ENCODE measurements at regions not wholly inside any gene's neighbourhood (a gene's known extent, or its start where the extent isn't known, plus 50 kb on each side); places are given as distances from the start of the nearest gene placed in this dataset.
A peak's percentile ranks its signal among the peaks of the same experiment; 100 is the strongest.

DNA sequence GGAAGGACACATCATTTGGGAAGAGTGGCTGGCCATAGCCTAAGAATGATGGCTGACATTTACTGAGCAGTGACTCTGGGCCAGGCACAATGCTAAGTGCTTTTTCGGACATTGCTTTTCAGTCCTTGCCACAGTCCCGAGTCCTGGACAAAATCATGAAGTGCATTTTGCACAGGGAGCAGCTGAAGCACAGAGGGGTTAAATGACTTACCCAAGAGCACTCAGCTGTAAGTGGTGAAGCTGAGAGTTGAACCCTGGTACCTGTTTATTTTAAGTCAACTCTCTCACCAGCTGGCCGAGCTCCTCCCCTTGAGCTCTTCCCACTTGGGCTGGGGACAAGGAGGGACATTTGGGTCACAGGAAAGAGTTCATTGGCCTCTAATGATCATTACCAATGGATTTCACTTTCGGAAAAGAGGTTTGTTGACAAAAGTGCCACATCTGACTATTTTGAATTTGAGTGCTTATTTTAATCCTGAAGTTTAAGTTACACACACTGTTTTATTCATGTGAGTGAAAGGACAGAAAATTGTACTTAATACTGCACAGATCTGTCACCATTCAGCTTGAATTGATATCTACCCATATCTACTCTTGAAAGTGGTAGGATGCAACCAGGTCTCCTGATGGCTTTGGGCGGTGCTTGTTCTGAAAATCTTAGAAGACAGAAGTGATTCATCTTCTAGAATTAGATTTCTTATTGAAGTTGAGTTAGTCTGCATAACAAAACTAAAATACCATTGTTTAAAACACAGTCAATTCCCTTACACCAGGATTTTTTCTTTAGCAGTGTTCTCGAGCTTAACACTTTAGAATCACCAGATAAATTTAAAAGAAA is 368.7 kb upstream of the PROK2 start:
- Mint-ChIP-seq H3K27ac (no peak overlapping the region), H3K27me3 (ENCODE audit: low read depth) (peaks cover 54% of the 10 kb centered on the region), H3K9me3 (peaks cover 3% of the 10 kb centered on the region), H3K36me3 (no peaks in the 10 kb centered on the region), H3K4me3 (no peak overlapping the region), H3K4me1 (peaks cover 34% of the 10 kb centered on the region)
- TF ChIP-seq, protein P1, sequence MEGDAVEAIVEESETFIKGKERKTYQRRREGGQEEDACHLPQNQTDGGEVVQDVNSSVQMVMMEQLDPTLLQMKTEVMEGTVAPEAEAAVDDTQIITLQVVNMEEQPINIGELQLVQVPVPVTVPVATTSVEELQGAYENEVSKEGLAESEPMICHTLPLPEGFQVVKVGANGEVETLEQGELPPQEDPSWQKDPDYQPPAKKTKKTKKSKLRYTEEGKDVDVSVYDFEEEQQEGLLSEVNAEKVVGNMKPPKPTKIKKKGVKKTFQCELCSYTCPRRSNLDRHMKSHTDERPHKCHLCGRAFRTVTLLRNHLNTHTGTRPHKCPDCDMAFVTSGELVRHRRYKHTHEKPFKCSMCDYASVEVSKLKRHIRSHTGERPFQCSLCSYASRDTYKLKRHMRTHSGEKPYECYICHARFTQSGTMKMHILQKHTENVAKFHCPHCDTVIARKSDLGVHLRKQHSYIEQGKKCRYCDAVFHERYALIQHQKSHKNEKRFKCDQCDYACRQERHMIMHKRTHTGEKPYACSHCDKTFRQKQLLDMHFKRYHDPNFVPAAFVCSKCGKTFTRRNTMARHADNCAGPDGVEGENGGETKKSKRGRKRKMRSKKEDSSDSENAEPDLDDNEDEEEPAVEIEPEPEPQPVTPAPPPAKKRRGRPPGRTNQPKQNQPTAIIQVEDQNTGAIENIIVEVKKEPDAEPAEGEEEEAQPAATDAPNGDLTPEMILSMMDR (IDR thresholded peaks at IDR 0.05; ENCODE audit: unreplicated experiment) = no peak
- no peak for DNase-seq (ENCODE audit: low spot score in 2 of 2, unreplicated experiment in 2 of 2)

DNA sequence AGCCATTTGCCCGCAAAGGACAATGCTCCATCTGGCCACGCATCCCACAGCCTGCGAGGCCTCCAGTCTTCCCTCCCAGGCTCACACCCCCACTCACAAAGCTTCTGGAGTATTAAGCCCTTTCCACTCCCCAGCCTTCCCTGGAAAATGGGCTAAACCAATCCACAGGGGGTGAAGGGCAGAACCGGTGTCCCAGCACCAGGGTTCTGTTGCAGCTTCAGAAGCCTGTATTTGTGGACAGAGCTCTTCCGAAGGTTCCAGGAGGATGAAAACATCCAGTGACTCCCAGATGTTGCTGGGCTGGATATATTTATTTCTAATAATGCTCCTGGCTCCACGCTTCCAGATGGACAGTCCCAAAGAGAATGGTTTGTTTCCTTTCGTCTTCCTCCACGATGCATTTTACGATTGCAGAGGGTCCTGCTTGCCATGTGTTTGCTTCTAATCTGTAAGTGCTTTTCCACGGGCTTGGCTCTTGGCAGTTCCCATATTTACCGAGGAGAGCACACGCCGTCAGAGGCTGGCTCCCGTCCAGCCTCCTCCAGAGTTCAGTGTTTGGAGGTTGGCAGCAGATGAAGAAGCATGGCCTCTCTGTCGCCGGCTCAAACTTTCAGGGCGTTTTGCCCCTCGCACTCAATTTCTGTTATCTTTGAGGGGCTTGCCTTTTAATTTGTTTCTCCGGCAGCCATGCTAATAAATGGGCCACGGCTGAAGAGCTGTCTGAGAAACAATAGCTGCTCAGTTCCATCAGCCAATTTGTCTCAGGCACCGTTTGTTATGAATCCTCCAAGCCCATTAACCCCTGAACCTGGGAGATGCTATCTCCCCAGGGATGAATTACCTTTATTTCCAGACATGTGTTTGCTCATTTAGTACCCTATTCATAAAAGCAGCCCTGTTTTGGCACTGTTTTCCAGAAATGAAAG is 367.9 kb upstream of the PROK2 start:
- peaks cover 7% of the 10 kb centered on the region for H3K9me3 Mint-ChIP-seq
- H3K4me3 Mint-ChIP-seq = peak overlapping the region; percentile 34
- H3K36me3 Mint-ChIP-seq = no peaks in the 10 kb centered on the region
- H3K27ac Mint-ChIP-seq = peak overlapping the region; percentile 39
- peaks cover 34% of the 10 kb centered on the region for H3K4me1 Mint-ChIP-seq
- DNase-seq (ENCODE audit: low spot score in 2 of 2, unreplicated experiment in 2 of 2) = peak; percentile 35 to 63
- TF ChIP-seq, protein P1 (IDR thresholded peaks at IDR 0.05; ENCODE audit: unreplicated experiment) = no peak
- peaks cover 50% of the 10 kb centered on the region for H3K27me3 Mint-ChIP-seq (ENCODE audit: low read depth)

DNA sequence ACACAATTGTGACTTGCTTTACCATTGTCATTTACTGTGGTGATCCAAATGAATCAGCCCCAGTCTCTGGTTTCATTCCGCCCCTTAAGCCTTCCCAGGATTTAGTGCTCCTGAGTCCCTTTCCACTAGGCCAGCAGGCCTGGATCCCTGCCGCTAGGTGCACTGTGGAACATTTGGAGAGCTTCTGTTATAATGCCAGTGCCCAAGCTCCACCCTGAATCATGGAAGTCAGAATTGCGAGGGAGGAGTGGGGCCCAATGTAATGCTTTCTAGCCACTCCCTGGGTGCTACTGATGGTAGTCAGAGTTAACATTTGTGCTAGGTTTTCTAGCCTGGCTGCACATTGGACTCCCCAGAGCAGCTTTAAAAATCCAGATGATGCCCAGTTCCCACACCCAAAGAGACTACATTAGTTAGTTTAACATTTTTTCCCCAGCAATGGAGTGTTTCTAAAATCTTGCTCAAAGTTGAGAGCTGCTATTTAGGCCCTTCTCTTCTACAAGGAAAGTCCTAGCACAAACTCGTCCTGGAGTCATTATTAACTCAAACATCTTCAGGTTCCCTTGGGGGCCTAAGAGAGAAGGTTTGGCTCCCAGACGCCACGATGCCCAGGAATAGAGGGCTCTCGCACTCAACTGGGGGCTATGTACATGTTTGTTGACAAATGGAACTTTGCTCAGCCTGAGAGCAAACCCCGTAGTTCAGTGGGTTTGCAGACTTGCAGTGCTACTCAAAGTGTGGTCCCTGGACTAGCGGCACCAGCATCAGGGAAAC is 366.7 kb upstream of the PROK2 start:
- H3K4me1 Mint-ChIP-seq = peaks cover 34% of the 10 kb centered on the region
- peaks cover 7% of the 10 kb centered on the region for H3K9me3 Mint-ChIP-seq
- no peak for DNase-seq (ENCODE audit: low spot score in 2 of 2, unreplicated experiment in 2 of 2)
- TF ChIP-seq, protein P1 (IDR thresholded peaks at IDR 0.05; ENCODE audit: unreplicated experiment) = no peak
- H3K4me3 Mint-ChIP-seq = no peak overlapping the region
- H3K27me3 Mint-ChIP-seq (ENCODE audit: low read depth) = peaks cover 42% of the 10 kb centered on the region
- no peaks in the 10 kb centered on the region for H3K36me3 Mint-ChIP-seq
- no peak overlapping the region for H3K27ac Mint-ChIP-seq

- DNase-seq (ENCODE audit: low spot score in 2 of 2, unreplicated experiment in 2 of 2) = no peak
- no peak overlapping the region for H3K4me3 Mint-ChIP-seq
- H3K36me3 Mint-ChIP-seq = no peaks in the 10 kb centered on the region
- TF ChIP-seq, protein P1 (IDR thresholded peaks at IDR 0.05; ENCODE audit: unreplicated experiment) = no peak
- H3K4me1 Mint-ChIP-seq = peaks cover 33% of the 10 kb centered on the region
- no peak overlapping the region for H3K27ac Mint-ChIP-seq
- peaks cover 7% of the 10 kb centered on the region for H3K9me3 Mint-ChIP-seq
- peaks cover 40% of the 10 kb centered on the region for H3K27me3 Mint-ChIP-seq (ENCODE audit: low read depth)
Measured at GRCh38 chr3:72150634-72151412, 365.9 kb upstream of the PROK2 start.
